ENCODE measurements at regions not wholly inside any gene's neighbourhood (a gene's known extent, or its start where the extent isn't known, plus 50 kb on each side); places are given as distances from the start of the nearest gene placed in this dataset.

- no peak for DNase-seq
Observed at GRCh38 chr12:89253488-89253887, 98.8 kb downstream of the DUSP6 start.

GRCh38 chr12:89252284-89252683, 100.0 kb downstream of the DUSP6 start:
- DNase-seq: no peak

GRCh38 chr12:89251342-89252271, 100.7 kb downstream of the DUSP6 start:
- no peak for DNase-seq

GRCh38 chr12:89250636-89251035, 101.7 kb downstream of the DUSP6 start:
- no peak for DNase-seq

- DNase-seq: no peak
Observed at GRCh38 chr12:89250213-89250612, 102.1 kb downstream of the DUSP6 start.

- DNase-seq: no peak
Observed at GRCh38 chr12:89247967-89248366, 104.3 kb downstream of the DUSP6 start.

GRCh38 chr12:89247541-89247942, 104.8 kb downstream of the DUSP6 start:
- DNase-seq: no peak

GRCh38 chr12:89245090-89245489, 107.2 kb downstream of the DUSP6 start:
- peak; percentile 66 for DNase-seq

GRCh38 chr12:89244536-89244935, 107.8 kb downstream of the DUSP6 start:
- peak; percentile 24 for DNase-seq

- DNase-seq: no peak
Observed at GRCh38 chr12:89243771-89244170, 108.5 kb downstream of the DUSP6 start.

- DNase-seq: no peak
Observed at GRCh38 chr12:89239534-89239933, 112.8 kb downstream of the DUSP6 start.

- no peak for DNase-seq
Observed at GRCh38 chr12:89238593-89238992, 113.7 kb downstream of the DUSP6 start.

- DNase-seq: no peak
Observed at GRCh38 chr12:89237763-89238162, 114.5 kb downstream of the DUSP6 start.

GRCh38 chr12:89236748-89237383, 115.4 kb downstream of the DUSP6 start:
- no peak for DNase-seq

- no peak for DNase-seq
Observed at GRCh38 chr12:89236237-89236636, 116.1 kb downstream of the DUSP6 start.

GRCh38 chr12:89235189-89235993, 116.9 kb downstream of the DUSP6 start:
- peak; percentile 17 for DNase-seq

- no peak for DNase-seq
Observed at GRCh38 chr12:89234324-89235114, 117.8 kb downstream of the DUSP6 start.

GRCh38 chr12:89231686-89232085, 120.6 kb downstream of the DUSP6 start:
- no peak for DNase-seq

GRCh38 chr12:89230376-89231315, 121.7 kb downstream of the DUSP6 start:
- no peak for DNase-seq

- DNase-seq: no peak
Observed at GRCh38 chr12:89228491-89228890, 123.8 kb downstream of the DUSP6 start.

GRCh38 chr12:89227774-89228173, 124.5 kb downstream of the DUSP6 start:
- no peak for DNase-seq
